ENCODE measurements at regions not wholly inside any gene's neighbourhood (a gene's known extent, or its start where the extent isn't known, plus 50 kb on each side); places are given as distances from the start of the nearest gene placed in this dataset.

DNA sequence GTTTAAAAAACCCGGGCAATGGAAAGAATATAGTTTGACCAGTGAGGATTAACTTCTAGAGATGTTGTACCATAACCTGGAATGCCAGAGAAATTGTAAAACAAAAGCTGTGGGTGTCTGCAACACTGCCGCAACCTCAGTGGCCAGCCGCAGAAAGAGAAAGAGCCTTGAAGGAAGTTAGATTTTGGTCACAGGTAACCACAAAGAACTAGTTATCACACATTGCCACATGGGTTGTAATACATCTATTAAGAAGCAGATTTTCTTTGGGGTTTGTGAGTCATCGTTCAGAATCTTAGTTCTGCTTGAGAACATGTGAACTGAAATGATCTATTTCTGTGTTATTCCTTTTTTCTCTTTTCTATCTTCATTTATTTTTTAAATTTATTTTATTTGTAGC is 222.9 kb upstream of the AGAP1 start:
- no peak for DNase-seq
- in situ Hi-C loops (cut with HindIII; ENCODE audit: low pct_ligation_motif_present, low pct_unique_long_range_greater_than_20kb, low sequenced_read_pairs), result no loop called here

DNA sequence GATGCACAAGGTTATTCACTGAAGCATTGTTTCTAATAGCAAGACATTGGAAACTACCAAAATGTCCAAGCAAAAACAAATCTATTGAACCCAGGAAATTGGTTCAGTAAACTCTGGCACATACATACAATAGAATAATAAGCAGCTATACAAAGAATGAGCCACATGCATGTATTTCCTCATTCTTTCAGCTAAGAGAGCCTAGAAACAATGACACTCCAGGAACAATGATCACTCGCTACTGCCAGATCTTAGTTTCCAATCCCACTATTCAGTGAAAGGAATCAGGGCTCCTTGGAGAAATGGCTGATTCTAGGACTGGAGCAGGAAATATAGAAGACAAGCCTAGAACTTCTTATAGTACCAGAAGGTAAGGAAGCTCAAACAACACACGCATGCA is 221.9 kb upstream of the AGAP1 start:
- DNase-seq, result no peak
- in situ Hi-C loops (cut with HindIII; ENCODE audit: low pct_ligation_motif_present, low pct_unique_long_range_greater_than_20kb, low sequenced_read_pairs), result no loop called here

DNA sequence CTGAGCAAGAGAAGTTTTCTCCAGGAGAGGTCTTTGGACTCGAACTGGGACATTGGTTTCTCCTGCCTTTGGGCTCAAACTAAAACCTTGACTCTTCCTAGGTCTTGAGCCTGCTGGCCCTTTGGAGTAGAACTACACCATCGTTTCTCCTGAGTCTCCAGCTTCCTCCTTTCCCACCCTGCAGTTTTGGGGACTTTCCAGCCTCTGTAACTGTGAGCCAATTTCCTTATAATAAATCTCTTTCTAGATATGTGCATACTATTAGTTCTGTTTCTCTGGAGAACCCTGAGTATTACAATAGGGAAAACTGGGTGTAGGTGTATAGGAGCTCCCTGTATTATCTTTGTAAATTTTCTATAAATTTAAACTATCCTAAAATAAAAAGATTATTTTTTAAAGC is 219.8 kb upstream of the AGAP1 start:
- no peak for DNase-seq
- in situ Hi-C loops (cut with HindIII; ENCODE audit: low pct_ligation_motif_present, low pct_unique_long_range_greater_than_20kb, low sequenced_read_pairs), result no loop called here

DNA sequence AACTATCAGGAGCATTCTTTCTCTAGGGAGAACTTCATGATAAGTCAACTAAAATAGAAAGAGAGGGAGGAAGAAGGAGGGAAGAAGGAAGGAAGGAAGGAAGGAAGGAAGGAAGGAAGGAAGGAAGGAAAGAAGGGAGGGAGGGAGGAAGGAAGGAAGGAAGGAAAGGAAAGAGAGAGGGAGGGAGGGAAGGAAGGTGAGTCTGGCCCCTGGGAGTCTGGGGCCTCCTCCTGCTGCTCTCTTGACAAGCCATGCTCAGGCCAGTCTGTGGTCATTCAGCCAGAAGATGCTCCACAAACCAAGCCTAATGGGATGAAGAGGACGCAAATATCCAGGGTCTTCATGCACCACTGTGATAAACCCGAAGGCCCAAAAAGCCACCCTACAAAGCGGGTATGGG is 216.4 kb upstream of the AGAP1 start:
- in situ Hi-C loops (cut with HindIII; ENCODE audit: low pct_ligation_motif_present, low pct_unique_long_range_greater_than_20kb, low sequenced_read_pairs), result no loop called here
- DNase-seq, result no peak

DNA sequence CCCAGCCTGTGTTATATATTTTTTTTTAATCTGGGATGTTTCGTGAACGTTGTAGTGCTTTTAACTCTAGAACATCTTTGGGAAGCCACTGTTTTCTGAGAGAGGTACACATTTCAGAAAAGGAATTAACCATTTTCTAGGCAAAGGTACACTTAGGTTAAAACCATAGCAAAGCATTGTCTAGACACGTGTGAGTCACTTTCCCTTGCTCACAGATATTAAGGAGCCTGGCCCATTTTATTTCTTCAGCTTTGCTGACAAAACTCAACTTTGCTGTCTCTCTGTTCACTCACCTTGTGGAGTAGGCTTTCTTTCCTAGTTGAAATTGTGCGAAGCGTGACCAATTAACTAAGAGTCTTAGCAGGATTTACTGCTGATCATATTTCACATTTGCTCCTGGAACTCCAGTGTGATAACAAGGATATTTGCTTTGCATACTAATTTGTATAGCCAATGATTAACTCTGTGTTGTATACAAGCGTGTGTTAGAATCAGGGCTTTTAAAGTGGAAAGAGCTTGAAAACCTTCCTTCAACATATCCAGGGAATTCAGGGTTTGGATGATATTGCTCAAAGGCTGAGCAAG is 215.0 kb upstream of the AGAP1 start:
- in situ Hi-C loops (cut with HindIII; ENCODE audit: low pct_ligation_motif_present, low pct_unique_long_range_greater_than_20kb, low sequenced_read_pairs), result no loop called here

DNA sequence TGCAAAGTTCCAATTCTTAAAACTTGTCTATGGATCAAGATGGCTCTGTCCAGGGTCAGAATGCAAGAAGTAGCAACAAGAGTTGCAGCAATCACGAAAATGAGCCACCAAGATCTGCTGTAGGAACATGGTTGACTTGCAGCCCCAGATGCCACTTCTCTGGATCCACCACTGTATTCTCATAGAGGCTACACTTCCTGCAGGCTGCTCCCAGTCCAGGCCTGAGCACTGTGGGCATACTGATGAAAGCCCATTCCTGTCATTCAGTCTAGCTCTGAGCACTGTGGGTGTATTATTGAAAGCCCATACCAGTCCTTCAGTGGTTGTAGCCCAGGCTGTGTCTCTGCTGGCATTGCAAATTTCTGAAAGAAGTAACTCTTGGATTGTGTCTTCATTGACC is 213.9 kb upstream of the AGAP1 start:
- in situ Hi-C loops (cut with HindIII; ENCODE audit: low pct_ligation_motif_present, low pct_unique_long_range_greater_than_20kb, low sequenced_read_pairs), result no loop called here
- DNase-seq, result no peak

More for the DNA sequence above, 215.0 kb upstream of the AGAP1 start:
- DNase-seq, result no peak

DNA sequence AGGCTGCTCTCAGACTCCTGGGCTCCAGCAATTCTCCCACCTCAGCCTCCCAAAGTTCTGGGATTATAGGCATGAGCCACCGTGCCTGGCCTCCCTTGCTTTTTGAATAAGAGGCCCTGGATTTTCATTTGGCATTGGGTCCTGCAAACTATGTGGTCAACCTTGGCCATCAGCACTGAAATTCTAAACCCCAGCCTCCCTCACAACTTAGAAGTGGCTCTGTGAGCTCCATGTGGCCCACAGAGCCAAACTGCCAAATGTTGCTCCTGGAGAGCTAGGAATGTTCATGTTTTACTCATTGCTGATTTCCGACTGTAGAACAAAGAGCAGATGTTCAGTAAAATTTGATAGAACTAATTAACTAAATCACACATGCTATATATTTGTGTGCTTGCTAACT is 210.6 kb upstream of the AGAP1 start:
- in situ Hi-C loops (cut with HindIII; ENCODE audit: low pct_ligation_motif_present, low pct_unique_long_range_greater_than_20kb, low sequenced_read_pairs), result no loop called here
- no peak for DNase-seq

DNA sequence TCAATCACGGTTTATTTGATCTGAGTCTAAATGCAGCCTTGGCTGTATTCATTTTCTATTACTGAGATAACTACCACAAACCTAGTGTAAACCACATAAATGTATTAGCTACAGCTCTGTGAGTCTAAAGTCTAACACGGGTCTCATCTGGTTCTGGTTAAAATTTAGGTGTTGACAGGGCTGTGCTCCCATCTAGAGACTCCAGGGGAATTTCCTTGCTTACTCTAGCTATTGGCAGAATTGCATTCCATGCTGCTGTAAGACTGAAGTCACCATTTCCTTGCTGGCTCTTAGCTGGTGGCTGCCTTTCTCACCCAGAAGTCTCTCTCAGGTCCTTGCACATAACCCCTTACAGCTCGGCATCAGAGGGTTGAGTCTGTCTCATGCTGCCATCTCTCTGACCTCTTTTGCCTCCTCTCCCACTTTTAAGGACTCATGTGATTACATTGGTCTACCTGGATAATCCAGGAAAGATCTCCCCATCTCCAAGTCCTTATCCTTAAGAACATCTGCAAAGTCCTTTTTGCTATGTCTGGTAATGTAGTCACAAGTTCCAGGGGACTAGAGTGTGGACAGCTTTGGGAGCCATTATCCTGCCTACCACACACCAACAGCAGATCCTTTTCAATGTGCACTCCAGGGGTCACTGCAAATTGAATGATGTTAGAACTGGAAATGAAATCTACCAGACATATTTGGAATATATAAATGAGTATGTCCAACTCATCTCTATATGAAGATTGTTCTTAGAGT is 207.0 kb upstream of the AGAP1 start:
- in situ Hi-C loops (cut with HindIII; ENCODE audit: low pct_ligation_motif_present, low pct_unique_long_range_greater_than_20kb, low sequenced_read_pairs), result no loop called here
- DNase-seq, result no peak

DNA sequence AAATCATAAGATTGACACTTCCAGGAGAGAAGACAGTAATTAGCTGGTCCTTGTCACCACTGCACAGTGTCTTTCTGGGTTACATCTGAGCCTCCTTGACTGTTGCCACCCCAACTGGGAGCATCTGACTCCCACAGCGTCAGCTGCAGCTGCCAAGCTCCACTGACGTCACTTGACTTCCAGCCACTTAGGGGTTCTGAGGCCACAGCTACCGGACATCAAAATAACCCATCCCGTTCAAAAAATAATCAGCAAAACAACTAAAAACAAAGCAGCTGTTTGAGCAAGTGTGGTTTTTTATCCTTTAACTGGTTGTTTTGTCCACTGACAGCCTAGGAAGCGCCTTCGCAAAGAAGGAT is 206.5 kb upstream of the AGAP1 start:
- DNase-seq, result no peak
- in situ Hi-C loops (cut with HindIII; ENCODE audit: low pct_ligation_motif_present, low pct_unique_long_range_greater_than_20kb, low sequenced_read_pairs), result no loop called here

DNA sequence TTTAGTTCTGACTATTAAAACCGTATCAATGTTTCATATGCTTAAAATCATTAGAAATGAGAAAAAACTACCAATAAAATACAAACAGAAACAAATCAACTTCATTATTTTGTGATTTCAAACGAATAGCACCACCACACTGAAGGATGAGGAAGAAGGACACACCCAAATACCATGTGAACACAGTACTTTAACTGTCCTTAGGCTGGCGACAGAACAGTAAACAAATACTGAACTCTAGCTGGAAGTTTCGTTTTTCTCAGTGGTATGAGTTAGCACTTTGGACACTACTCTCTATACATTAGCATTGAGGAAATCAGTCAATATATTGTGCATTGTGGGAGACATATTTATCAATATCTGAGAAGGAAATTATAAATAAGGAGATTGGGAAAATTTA is 202.4 kb upstream of the AGAP1 start:
- in situ Hi-C loops (cut with HindIII; ENCODE audit: low pct_ligation_motif_present, low pct_unique_long_range_greater_than_20kb, low sequenced_read_pairs), result no loop called here

DNA sequence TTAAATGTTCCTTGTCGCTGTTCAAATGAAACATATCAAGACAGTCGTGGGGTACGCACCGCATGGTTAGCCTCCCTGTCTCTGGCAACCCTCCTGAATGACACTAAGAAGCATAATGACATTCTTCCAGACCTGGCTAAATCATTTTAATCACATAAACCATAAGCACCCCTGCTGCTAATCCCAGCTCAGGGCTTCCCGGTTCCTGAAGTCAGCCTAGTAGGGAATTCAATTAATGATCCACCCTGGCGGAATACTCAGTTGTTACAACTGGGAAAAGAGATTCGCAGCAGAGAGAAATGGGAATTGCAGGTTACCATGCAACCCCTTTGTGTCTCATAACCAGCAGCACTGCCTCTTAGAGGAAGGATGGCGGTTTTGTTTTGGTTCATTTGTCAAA is 200.8 kb upstream of the AGAP1 start:
- in situ Hi-C loops (cut with HindIII; ENCODE audit: low pct_ligation_motif_present, low pct_unique_long_range_greater_than_20kb, low sequenced_read_pairs), result no loop called here
- DNase-seq, result no peak

More for the DNA sequence above, 202.4 kb upstream of the AGAP1 start:
- no peak for DNase-seq

DNA sequence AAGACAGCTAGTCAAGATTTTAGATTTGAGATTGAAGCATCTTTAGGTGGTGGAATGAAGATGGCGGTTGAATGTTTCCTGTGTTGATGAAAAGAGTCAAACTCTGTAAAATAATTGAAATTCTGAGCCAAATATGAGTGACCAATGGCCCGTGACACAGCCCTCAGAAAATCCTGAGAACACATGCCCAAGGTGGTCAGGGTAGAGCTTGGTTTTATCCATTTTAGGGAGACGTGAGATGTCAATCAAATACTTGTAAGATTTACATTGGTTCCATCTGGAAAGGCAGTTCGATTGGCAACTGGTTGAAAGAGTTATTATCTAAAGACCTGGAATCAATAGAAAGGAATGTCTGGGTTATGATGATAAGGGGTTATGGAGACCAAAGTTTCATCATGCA is 198.0 kb upstream of the AGAP1 start:
- in situ Hi-C loops (cut with HindIII; ENCODE audit: low pct_ligation_motif_present, low pct_unique_long_range_greater_than_20kb, low sequenced_read_pairs), result no loop called here
- no peak for DNase-seq

DNA sequence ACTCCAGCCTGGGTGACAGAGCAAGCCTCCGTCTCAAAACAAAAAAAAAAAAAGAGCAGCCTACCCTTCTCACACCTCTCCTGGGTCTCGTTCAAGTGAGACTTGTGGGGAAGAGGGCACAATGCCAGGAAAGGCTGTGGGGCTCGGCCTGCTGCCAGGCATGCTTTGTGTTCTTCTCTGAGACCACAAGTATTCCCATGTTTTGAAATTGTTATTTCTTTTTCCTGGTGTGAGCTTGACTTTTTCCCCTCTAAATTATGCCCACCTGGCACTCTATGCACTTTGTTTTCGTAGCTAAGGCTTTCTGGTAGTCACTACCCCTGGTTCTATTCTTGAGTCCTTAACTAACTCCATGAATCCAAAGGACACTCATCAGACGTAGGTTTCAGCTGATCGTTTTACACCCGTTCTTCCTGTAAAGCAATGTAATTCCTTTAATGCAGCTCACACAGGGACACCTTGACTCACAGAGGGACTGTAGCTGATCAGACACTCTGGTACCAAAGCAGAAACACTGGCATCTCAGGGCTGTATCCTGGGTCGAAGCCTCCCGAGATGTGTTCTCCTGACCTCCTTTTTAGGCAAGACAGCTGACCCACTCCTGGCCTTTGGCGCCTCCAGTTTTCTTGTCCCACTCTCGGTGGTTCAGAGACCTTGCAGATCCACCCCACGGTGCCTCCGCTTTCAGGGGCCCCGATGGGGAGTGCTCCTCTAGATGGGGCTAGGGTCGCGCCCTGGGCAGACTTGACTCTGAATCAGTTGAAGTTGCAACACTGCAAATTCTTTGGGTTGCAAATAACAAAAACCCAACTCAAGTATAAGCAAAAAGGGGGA is 193.3 kb upstream of the AGAP1 start:
- in situ Hi-C loops (cut with HindIII; ENCODE audit: low pct_ligation_motif_present, low pct_unique_long_range_greater_than_20kb, low sequenced_read_pairs), result no loop called here
- DNase-seq, result peak; percentile 55

DNA sequence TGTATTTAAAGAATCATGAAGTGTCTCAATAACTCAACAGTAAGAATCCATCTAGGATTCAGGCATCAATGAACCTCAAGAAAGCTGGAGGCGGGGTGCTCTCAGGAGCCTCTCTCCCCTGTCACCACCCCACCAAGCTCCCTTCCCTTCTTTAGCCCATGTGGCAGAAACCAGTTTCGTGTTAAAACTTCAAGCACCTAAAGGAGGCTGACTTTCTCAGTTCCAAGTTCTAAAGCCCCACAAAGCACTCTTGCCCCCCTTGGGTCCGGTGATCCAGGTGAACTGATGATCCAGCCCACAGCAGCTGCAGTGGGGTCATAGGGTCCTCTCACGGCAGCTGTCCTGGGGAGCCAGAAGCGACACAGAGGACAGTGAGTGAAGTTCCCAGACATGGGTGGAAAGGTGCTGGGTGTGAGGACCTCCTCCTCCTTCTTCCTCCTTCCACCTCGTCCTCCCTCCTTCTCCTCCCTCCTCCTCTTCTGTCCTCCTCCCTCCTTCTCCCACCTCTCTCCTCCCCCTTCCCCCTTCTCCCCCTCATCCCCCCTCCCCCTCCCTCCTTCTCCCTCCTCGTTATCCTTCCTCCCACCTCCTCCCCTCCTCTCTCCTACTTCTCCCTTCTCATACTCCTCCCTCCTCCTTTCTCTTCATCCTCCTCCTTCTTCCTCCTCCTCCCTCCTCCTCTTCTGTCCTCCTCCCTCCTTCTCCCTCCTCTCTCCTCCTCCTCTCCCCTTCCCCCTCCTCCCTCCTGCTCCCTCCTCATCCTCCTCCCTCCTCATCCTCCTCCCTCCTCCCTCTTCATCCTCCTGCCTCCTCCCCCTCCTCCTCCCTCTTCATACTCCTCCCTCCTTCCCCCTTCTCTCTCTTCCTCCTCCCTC is 192.4 kb upstream of the AGAP1 start:
- in situ Hi-C loops (cut with HindIII; ENCODE audit: low pct_ligation_motif_present, low pct_unique_long_range_greater_than_20kb, low sequenced_read_pairs), result no loop called here

DNA sequence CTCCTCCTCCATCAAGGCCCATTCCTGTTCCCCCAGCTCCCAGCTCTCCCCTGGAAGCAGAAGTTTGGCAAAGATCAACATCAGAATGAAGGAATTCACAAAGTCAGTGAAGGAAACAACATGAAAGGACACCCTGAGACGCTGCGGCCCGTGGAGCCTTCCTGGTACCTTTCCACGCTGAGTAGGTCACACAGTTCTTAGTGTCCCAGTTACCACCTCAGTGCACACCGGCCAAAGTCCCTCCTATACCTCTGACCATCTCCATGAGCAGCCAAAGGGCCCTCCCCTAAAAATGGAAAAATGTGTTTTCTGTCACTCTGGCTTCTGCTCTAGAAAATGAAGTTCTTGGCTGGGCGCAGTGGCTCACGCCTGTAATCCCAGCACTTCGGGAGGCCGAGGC is 191.6 kb upstream of the AGAP1 start:
- in situ Hi-C loops (cut with HindIII; ENCODE audit: low pct_ligation_motif_present, low pct_unique_long_range_greater_than_20kb, low sequenced_read_pairs), result no loop called here
- DNase-seq, result no peak

More for the DNA sequence above, 192.4 kb upstream of the AGAP1 start:
- DNase-seq, result no peak

DNA sequence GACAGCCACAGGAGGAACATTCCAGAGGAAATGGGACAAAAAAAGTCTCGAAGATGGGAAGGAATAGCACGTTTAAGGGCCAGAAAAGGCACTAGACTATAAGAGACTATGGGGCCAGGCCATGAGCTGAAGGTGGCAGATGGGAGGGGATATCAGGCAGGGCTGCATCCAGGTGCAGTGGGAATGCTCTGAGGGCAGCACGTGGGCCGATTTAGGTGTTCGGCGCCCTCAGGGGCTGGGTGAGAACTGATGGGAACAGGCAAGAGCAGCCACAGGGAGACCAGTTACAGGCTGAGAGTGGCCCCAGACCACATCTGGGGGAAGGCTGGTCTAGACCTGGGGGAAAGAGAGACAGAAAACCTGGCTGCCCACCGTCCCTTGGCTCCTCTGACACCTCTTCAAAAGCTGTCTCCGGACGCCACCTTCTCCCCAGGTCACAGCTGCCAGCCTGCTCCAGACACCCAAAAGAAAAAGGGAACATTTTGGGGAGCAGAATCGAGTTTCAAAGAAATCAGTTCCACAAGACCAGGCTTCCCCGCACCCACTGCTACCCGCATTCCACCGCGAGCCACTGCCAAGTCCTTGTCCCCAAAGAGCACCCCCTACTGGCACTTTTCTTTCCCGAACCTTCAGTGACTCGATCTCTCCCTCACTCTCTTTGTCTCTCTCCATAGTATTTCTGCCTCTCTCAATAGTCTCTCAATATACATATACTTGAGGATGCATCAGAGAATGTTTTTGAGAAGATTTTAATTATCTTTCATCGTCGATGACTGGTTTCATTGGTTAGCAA is 190.1 kb upstream of the AGAP1 start:
- no peak for DNase-seq
- in situ Hi-C loops (cut with HindIII; ENCODE audit: low pct_ligation_motif_present, low pct_unique_long_range_greater_than_20kb, low sequenced_read_pairs), result no loop called here

DNA sequence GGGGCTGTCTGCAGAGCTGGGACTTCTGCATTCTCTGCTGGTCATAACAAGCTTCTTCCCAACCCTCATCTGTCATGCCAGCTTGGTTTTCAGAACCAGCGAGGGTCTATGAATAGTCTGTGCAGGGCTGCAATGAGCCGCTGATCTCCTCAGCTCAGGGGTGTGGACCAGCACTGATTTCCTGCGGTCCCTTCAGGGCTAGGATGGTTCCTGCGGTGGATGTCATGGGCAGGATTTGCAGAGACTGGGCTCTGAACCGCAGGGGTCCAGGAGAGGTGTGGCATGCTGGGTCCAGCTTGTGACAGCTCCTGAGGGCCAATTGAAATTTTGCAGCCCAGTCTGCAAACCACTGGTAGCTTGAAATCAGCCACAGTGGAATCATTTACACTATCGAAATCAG is 188.2 kb upstream of the AGAP1 start:
- no peak for DNase-seq

DNA sequence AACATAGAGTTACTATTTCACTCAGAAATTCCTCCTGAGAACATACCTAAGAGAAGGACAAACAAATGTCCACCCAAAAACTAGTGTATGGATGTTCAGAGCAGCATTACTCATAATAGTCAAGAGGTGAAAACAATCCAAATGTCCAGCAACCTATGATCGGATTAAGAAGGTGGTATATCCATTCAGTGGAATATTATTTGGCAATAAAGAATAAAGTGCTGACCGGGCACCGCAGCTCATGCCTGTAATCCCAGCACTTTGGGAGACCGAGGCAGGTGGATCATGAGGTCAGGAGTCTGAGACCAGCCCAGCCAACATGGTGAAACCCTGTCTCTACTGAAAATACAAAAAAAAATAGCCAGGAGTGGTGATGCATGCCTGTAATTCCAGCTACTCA is 182.8 kb upstream of the AGAP1 start:
- no peak for DNase-seq
- in situ Hi-C loops (cut with HindIII; ENCODE audit: low pct_ligation_motif_present, low pct_unique_long_range_greater_than_20kb, low sequenced_read_pairs), result no loop called here

More for the DNA sequence above, 188.2 kb upstream of the AGAP1 start:
- in situ Hi-C loops (cut with HindIII; ENCODE audit: low pct_ligation_motif_present, low pct_unique_long_range_greater_than_20kb, low sequenced_read_pairs), result no loop called here

Data from ACHN (cell line).